AG08395 (cell line): ENCODE measurements at regions not wholly inside any gene's neighbourhood (a gene's known extent, or its start where the extent isn't known, plus 50 kb on each side); places are given as distances from the start of the nearest gene placed in this dataset.

Source experiments
- DNase-seq: peaks from one replicate; pipeline ENCODE4 v3.0.0; 2012; ENCODE audit warnings: mixed read lengths, low spot score

- DNase-seq = no peak
Measured at GRCh38 chr11:106461148-106461691, 383.8 kb downstream of the AASDHPPT start.

GRCh38 chr11:106461839-106462545 lies 384.5 kb downstream of the AASDHPPT start:
- no peak for DNase-seq

- DNase-seq = no peak
Measured at GRCh38 chr11:106463154-106463553, 385.7 kb downstream of the AASDHPPT start.

- no peak for DNase-seq
Measured at GRCh38 chr11:106463796-106464201, 386.3 kb downstream of the AASDHPPT start.

GRCh38 chr11:106464728-106465127 lies 387.3 kb downstream of the AASDHPPT start:
- DNase-seq = no peak

- peak; percentile 53 for DNase-seq
Measured at GRCh38 chr11:106466521-106467080, 389.1 kb downstream of the AASDHPPT start.

- no peak for DNase-seq
Measured at GRCh38 chr11:106467501-106467900, 390.0 kb downstream of the AASDHPPT start.

- DNase-seq = no peak
Measured at GRCh38 chr11:106468086-106468485, 390.6 kb downstream of the AASDHPPT start.

- no peak for DNase-seq
Measured at GRCh38 chr11:106468531-106468930, 391.1 kb downstream of the AASDHPPT start.

GRCh38 chr11:106470230-106470629 lies 392.8 kb downstream of the AASDHPPT start:
- no peak for DNase-seq

GRCh38 chr11:106471276-106471675 lies 393.8 kb downstream of the AASDHPPT start:
- DNase-seq = no peak

GRCh38 chr11:106473089-106473722 lies 395.7 kb downstream of the AASDHPPT start:
- DNase-seq = peak; percentile 4

GRCh38 chr11:106474274-106474673 lies 396.8 kb downstream of the AASDHPPT start:
- no peak for DNase-seq

GRCh38 chr11:106475181-106475580 lies 397.7 kb downstream of the AASDHPPT start:
- DNase-seq = no peak

- no peak for DNase-seq
Measured at GRCh38 chr11:106477776-106478175, 400.3 kb downstream of the AASDHPPT start.

GRCh38 chr11:106479646-106480045 lies 402.2 kb downstream of the AASDHPPT start:
- DNase-seq = no peak

GRCh38 chr11:106480581-106481190 lies 403.2 kb downstream of the AASDHPPT start:
- DNase-seq = peak; percentile 21

- peak; percentile 25 for DNase-seq
Measured at GRCh38 chr11:106482917-106483785, 405.7 kb downstream of the AASDHPPT start.

GRCh38 chr11:106491751-106492150 lies 414.3 kb downstream of the AASDHPPT start:
- no peak for DNase-seq

GRCh38 chr11:106493751-106494150 lies 416.3 kb downstream of the AASDHPPT start:
- DNase-seq = no peak

- DNase-seq = peak; percentile 20
Measured at GRCh38 chr11:106495046-106495445, 417.6 kb downstream of the AASDHPPT start.

- no peak for DNase-seq
Measured at GRCh38 chr11:106496677-106497076, 419.2 kb downstream of the AASDHPPT start.
